IMR-90 (cell line): ENCODE measurements at regions not wholly inside any gene's neighbourhood (a gene's known extent, or its start where the extent isn't known, plus 50 kb on each side); places are given as distances from the start of the nearest gene placed in this dataset.

Experiments
- ATAC-seq: fragments of 200-7000 bp; cut with Tn5 transposase; 2 replicates; pipeline ENCODE4 v1.9.1; 2020; ENCODE audit warnings: low read depth, mild to moderate bottlenecking, moderate library complexity
- BruUV-seq: library from RNA; stranded (reverse); fragments of 400-500 nt; replicated peaks from 2 replicates; lab custom pipeline; 2021; lab: Mats Ljungman, UMichigan
- CTCF ChIA-PET: fragments of 300-600 bp; formaldehyde crosslinking; extraction: SDS; loops from one replicate; lab custom pipeline; 2021; ENCODE audit warnings: antibody characterized with exemption; lab: Yijun Ruan, JAX
- POLR2A ChIA-PET: fragments of 300-600 bp; sonication (Branson Sonifier 250); formaldehyde crosslinking; loops from one replicate; lab custom pipeline; 2022; ENCODE audit warnings: antibody characterized with exemption; ENCODE audit not compliant: unreplicated experiment; lab: Charles Lee
- DNase-seq: peaks from one replicate; pipeline ENCODE4 v3.0.0; 2013
- H2AFZ ChIP-seq: replicated peaks from 2 replicates; pipeline ENCODE3; 2013; ENCODE audit warnings: low read length, mild to moderate bottlenecking; ENCODE audit not compliant: poor library complexity
- H2AK5ac ChIP-seq: 2 replicates; pipeline ENCODE4 v1.6.1; 2013; ENCODE audit warnings: low read depth, low read length, inconsistent platforms
- H2AK9ac ChIP-seq: replicated peaks from 2 replicates; pipeline ENCODE3; 2013; ENCODE audit warnings: mild to moderate bottlenecking, low read depth, low read length, moderate library complexity; ENCODE audit not compliant: poor library complexity
- H2BK120ac ChIP-seq: 2 replicates; pipeline ENCODE4 v1.6.1; 2013; ENCODE audit warnings: low read depth, low read length, inconsistent platforms
- H2BK15ac ChIP-seq: 3 replicates; pipeline ENCODE4 v1.6.1; 2013; ENCODE audit warnings: low read depth, low read length, inconsistent platforms
- H2BK20ac ChIP-seq: 2 replicates; pipeline ENCODE4 v1.6.1; 2013; ENCODE audit warnings: low read depth, mild to moderate bottlenecking, inconsistent platforms, low read length, moderate library complexity
- H2BK5ac ChIP-seq: 2 replicates; pipeline ENCODE4 v1.6.1; 2013; ENCODE audit warnings: mild to moderate bottlenecking, low read depth, low read length, inconsistent platforms; ENCODE audit not compliant: poor library complexity, severe bottlenecking
- H3K14ac ChIP-seq: replicated peaks from 2 replicates; pipeline ENCODE4 v1.6.1; 2013; ENCODE audit warnings: low read depth, low read length, inconsistent platforms
- H3K18ac ChIP-seq: 2 replicates; pipeline ENCODE4 v1.6.1; 2013; ENCODE audit warnings: low read depth, low read length, control low read depth
- H3K23ac ChIP-seq: 2 replicates; pipeline ENCODE4 v1.6.1; 2013; ENCODE audit warnings: low read depth, low read length, inconsistent platforms
- H3K27ac ChIP-seq: 2 replicates; pipeline ENCODE4 v1.5.1; 2013; ENCODE audit warnings: mild to moderate bottlenecking, control low read depth, low read length; ENCODE audit not compliant: insufficient read depth
- H3K27me3 ChIP-seq: 2 replicates; pipeline ENCODE4 v1.6.1; 2013; ENCODE audit warnings: low read length; ENCODE audit not compliant: control insufficient read depth, insufficient read depth
- H3K36me3 ChIP-seq: 2 replicates; pipeline ENCODE4 v1.6.1; 2013; ENCODE audit warnings: low read length, mixed read lengths; ENCODE audit not compliant: control insufficient read depth, insufficient read depth
- H3K4ac ChIP-seq: 2 replicates; pipeline ENCODE4 v1.6.1; 2013; ENCODE audit warnings: low read depth, low read length, inconsistent platforms
- H3K4me1 ChIP-seq: 2 replicates; pipeline ENCODE4 v1.6.1; 2013; ENCODE audit warnings: low read length, mixed read lengths; ENCODE audit not compliant: control insufficient read depth, insufficient read depth
- H3K4me2 ChIP-seq: 2 replicates; pipeline ENCODE4 v1.6.1; 2013; ENCODE audit warnings: low read depth, mild to moderate bottlenecking, control low read depth, low read length, moderate library complexity
- H3K4me3 ChIP-seq: 2 replicates; pipeline ENCODE4 v1.5.1; 2013; ENCODE audit warnings: low read depth, mild to moderate bottlenecking, control low read depth, low read length, moderate library complexity; ENCODE audit not compliant: insufficient read depth
- H3K56ac ChIP-seq: 2 replicates; pipeline ENCODE4 v1.6.1; 2013; ENCODE audit warnings: low read length, inconsistent platforms; ENCODE audit not compliant: insufficient read depth; ENCODE audit errors: extremely low read depth
- H3K79me1 ChIP-seq, 2 experiments: 2 replicates each; pipeline ENCODE4 v1.6.1; 2013; ENCODE audit warnings: low read length in 2 of 2, inconsistent platforms in 1 of 2, low read depth in 1 of 2
- H3K9ac ChIP-seq: 2 replicates; pipeline ENCODE4 v1.6.1; 2013; ENCODE audit warnings: low read depth, low read length, control low read depth
- H3K9me1 ChIP-seq: 2 replicates; pipeline ENCODE4 v1.6.1; 2013; ENCODE audit warnings: low read length, inconsistent platforms; ENCODE audit not compliant: insufficient read depth
- H3K9me3 ChIP-seq: 2 replicates; pipeline ENCODE4 v1.6.1; 2013; ENCODE audit warnings: low read length; ENCODE audit not compliant: control insufficient read depth, insufficient read depth
- H4K20me1 ChIP-seq: 2 replicates; pipeline ENCODE4 v1.6.1; 2013; ENCODE audit warnings: low read length, inconsistent platforms; ENCODE audit not compliant: insufficient read depth
- H4K5ac ChIP-seq: 2 replicates; pipeline ENCODE4 v1.6.1; 2013; ENCODE audit warnings: mild to moderate bottlenecking, low read depth, low read length, control low read depth
- H4K8ac ChIP-seq, 2 experiments: 2 replicates each; pipeline ENCODE4 v1.6.1; 2013; ENCODE audit warnings: low read depth in 2 of 2, low read length in 2 of 2, control low read depth in 1 of 2, inconsistent platforms in 1 of 2
- H4K91ac ChIP-seq: 2 replicates; pipeline ENCODE4 v1.6.1; 2013; ENCODE audit warnings: low read depth, low read length, inconsistent platforms; ENCODE audit not compliant: insufficient read depth
- CHD1 ChIP-seq: IDR thresholded peaks from 2 replicates; pipeline ENCODE4 v1.6.1; 2012; ENCODE audit warnings: low read depth, low read length, improper control_type of control experiment
- WGBS, 2 experiments: methylation state at CpG; one replicate each; pipeline versions ENCODE4 v1.1.5 to v1.1.7; 2013; ENCODE audit warnings: missing lambda C conversion rate in 2 of 2; ENCODE audit not compliant: insufficient read length in 1 of 2; ENCODE audit errors: extremely low coverage in 2 of 2; 5-methylcytosine and 5-hydroxymethylcytosine counted together
- dilution Hi-C: fragments of 300-500 bp; cut with HindIII; formaldehyde crosslinking; loops from one replicate; pipeline ENCODE4 v1.14.3; 2018; ENCODE audit warnings: low sequenced_read_pairs; ENCODE audit not compliant: unreplicated experiment
- in situ Hi-C: fragments of 300-500 bp; cut with MboI; formaldehyde crosslinking; loops from 3 replicates; pipeline ENCODE4 v1.14.3; 2019; ENCODE audit warnings: low sequenced_read_pairs, inconsistent platforms, mixed read lengths
- intact Hi-C: fragments of 100-400 bp; cut with micrococcal nuclease; formaldehyde crosslinking; loops from 2 replicates; pipeline ENCODE4 v1.10.0; 2022
- TF ChIP-seq, protein P1 (sequence below): fragments of 150-350 bp; IDR thresholded peaks from 2 replicates; pipeline ENCODE4 v1.6.1; 2016; ENCODE audit warnings: low read depth, mild to moderate bottlenecking, low read length, moderate library complexity, borderline replicate concordance

DNA sequence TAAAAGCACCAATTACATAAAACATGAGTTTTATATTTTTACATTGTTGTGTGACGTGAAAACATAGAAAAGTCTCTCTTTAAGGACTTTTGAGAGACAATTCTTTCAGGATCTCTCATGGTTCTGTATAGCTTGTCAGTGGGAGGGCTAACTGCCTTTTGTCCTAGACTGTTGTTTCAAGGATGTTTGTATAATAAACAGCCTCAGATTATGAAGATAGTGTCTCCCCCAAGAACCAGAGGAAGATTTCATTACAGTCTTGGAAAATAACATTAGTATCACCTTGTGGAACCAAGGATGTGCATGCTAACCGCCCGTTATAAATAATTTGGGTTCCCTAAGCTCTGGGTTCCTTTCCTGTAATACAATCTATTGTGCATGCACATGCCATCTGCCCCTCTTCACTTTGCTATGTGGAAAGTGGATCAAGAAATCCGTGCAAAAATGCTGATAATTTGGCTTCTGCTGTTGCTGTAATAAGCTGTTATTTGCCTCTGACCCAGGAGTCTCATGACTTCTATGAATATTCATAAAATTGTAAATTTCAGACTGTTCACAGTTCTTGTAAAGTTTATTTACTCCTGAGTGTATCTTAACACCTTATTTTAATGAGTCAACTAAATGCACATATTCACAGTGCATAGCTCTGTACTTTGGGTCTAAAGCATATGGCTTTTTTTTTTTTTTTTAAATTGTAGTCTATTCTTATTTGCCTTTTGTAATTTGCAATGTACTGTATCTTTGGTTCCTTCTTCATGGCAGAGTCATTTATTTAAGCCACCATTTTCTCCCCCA, 265.5 kb downstream of the PTH2R start:
- Histone ChIP-seq H4K5ac (no peak overlapping the region), H3K27me3 (no peaks in the 10 kb centered on the region), H3K4me2 (no peak overlapping the region), H4K20me1 (no peaks in the 10 kb centered on the region), H2AK9ac (no peak overlapping the region), H3K4ac (no peak overlapping the region), H3K23ac (no peak overlapping the region), H3K4me1 (no peaks in the 10 kb centered on the region), H3K9me1 (no peaks in the 10 kb centered on the region), H2BK20ac (no peak overlapping the region), H3K79me1 (no peaks in the 10 kb centered on the region), H3K9ac (no peak overlapping the region), H2BK120ac (no peak overlapping the region), H3K4me3 (no peak overlapping the region), H3K18ac (no peak overlapping the region), H2AK5ac (no peak overlapping the region), H4K91ac (no peak overlapping the region), H2AFZ (no peak overlapping the region), H3K56ac (no peak overlapping the region), H3K27ac (no peak overlapping the region), H2BK15ac (no peak overlapping the region), H3K14ac (no peak overlapping the region), H3K9me3 (peaks cover 2% of the 10 kb centered on the region; the same call in 1 of the 2 replicates), H4K8ac (no peak overlapping the region), H3K36me3 (no peaks in the 10 kb centered on the region), H2BK5ac (no peak overlapping the region)
- ChIA-PET POLR2A (no interaction called here), CTCF (no interaction called here)
- dilution Hi-C loops (no loop called here), intact Hi-C loops (no loop called here), in situ Hi-C loops (no loop called here)
- TF ChIP-seq, protein P1, sequence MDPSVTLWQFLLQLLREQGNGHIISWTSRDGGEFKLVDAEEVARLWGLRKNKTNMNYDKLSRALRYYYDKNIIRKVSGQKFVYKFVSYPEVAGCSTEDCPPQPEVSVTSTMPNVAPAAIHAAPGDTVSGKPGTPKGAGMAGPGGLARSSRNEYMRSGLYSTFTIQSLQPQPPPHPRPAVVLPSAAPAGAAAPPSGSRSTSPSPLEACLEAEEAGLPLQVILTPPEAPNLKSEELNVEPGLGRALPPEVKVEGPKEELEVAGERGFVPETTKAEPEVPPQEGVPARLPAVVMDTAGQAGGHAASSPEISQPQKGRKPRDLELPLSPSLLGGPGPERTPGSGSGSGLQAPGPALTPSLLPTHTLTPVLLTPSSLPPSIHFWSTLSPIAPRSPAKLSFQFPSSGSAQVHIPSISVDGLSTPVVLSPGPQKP, result no peak
- TF ChIP-seq CHD1, result no peak
- no peak for DNase-seq
- WGBS, 2 experiments, result no CpG with 5 or more reads among the region's 4 CpGs
- ATAC-seq, result no peak
- BruUV-seq, result no TSS peak
